Uterus (tissue), 3 donors: ENCODE measurements at regions not wholly inside any gene's neighbourhood (a gene's known extent, or its start where the extent isn't known, plus 50 kb on each side); places are given as distances from the start of the nearest gene placed in this dataset.

Source experiments
- DNase-seq, 2 donors: peaks; one replicate each; pipeline ENCODE4 v3.0.0-alpha.2; 2019 to 2020
- H3K27ac ChIP-seq, 2 donors: fragments of 200-600 bp; sonication (generic); 1 replicate in 1 of 2; 2 replicates in 1 of 2; pipeline ENCODE4 v1.5.1; 2016 to 2018
- H3K27me3 ChIP-seq, 2 donors: fragments of 200-600 bp; sonication (generic); one replicate each; pipeline ENCODE4 v1.5.1; 2018 to 2019; ENCODE audit warnings: control low read depth in 1 of 2
- H3K36me3 ChIP-seq, 2 donors: fragments of 200-600 bp; sonication (generic); one replicate each; pipeline ENCODE4 v1.5.1; 2019; ENCODE audit warnings: control low read depth in 1 of 2
- H3K4me1 ChIP-seq, 2 donors: fragments of 200-600 bp; sonication (generic); one replicate each; pipeline ENCODE4 v1.5.1; 2018 to 2019; ENCODE audit warnings: control low read depth in 1 of 2
- H3K4me3 ChIP-seq, 2 donors: fragments of 200-600 bp; sonication (generic); 1 replicate in 1 of 2; 2 replicates in 1 of 2; pipeline ENCODE4 v1.5.1; 2018 to 2019; ENCODE audit warnings: mild to moderate bottlenecking in 1 of 2
- H3K9me3 ChIP-seq, 2 donors: fragments of 200-600 bp; sonication (generic); one replicate each; pipeline ENCODE4 v1.5.1; 2019; ENCODE audit warnings: control low read depth in 1 of 2
- POLR2A ChIP-seq, 2 donors: fragments of 450-650 bp; IDR thresholded peaks; one replicate each; pipeline ENCODE4 v1.6.1; 2016; ENCODE audit warnings: antibody characterized with exemption in 2 of 2, mild to moderate bottlenecking in 1 of 2, moderate library complexity in 1 of 2
- intact Hi-C: fragments of 100-400 bp; cut with DNase I; formaldehyde crosslinking; loops from one replicate; pipeline ENCODE4 v1.15.1; 2023; ENCODE audit warnings: low total_unique reads
- TF ChIP-seq, protein P1 (sequence below), 4 experiments: fragments of 200-600 bp in 2 of 4; fragments of 450-650 bp in 2 of 4; sonication (generic) in 2 of 4; IDR thresholded peaks; one replicate each; pipeline ENCODE4 v1.5.1; 2016 to 2019; ENCODE audit warnings: antibody characterized with exemption in 4 of 4, mild to moderate bottlenecking in 2 of 4, moderate library complexity in 1 of 4
- donor health status: DM: yes; HTN: yes; CAD: no.

GRCh38 chr17:11035681-11036080, 197.8 kb upstream of the PIRT start:
- no peak for TF ChIP-seq POLR2A (IDR thresholded peaks at IDR 0.05)
- TF ChIP-seq, protein P1, sequence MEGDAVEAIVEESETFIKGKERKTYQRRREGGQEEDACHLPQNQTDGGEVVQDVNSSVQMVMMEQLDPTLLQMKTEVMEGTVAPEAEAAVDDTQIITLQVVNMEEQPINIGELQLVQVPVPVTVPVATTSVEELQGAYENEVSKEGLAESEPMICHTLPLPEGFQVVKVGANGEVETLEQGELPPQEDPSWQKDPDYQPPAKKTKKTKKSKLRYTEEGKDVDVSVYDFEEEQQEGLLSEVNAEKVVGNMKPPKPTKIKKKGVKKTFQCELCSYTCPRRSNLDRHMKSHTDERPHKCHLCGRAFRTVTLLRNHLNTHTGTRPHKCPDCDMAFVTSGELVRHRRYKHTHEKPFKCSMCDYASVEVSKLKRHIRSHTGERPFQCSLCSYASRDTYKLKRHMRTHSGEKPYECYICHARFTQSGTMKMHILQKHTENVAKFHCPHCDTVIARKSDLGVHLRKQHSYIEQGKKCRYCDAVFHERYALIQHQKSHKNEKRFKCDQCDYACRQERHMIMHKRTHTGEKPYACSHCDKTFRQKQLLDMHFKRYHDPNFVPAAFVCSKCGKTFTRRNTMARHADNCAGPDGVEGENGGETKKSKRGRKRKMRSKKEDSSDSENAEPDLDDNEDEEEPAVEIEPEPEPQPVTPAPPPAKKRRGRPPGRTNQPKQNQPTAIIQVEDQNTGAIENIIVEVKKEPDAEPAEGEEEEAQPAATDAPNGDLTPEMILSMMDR (IDR thresholded peaks at IDR 0.05), result no peak
- H3K4me1 ChIP-seq, result no peaks in the 10 kb centered on the region
- H3K27me3 ChIP-seq, result no peaks in the 10 kb centered on the region
- H3K4me3 ChIP-seq, result no peak overlapping the region
- H3K27ac ChIP-seq, result no peak overlapping the region
- no peaks in the 10 kb centered on the region for H3K9me3 ChIP-seq
- H3K36me3 ChIP-seq, result no peaks in the 10 kb centered on the region
- intact Hi-C loops, result no loop called here
- no peak for DNase-seq

- Histone ChIP-seq H3K4me3 (no peak overlapping the region), H3K9me3 (no peaks in the 10 kb centered on the region), H3K36me3 (no peaks in the 10 kb centered on the region), H3K27ac (no peak overlapping the region), H3K4me1 (no peaks in the 10 kb centered on the region), H3K27me3 (no peaks in the 10 kb centered on the region)
- DNase-seq, result no peak
- TF ChIP-seq POLR2A (IDR thresholded peaks at IDR 0.05), result no peak
- TF ChIP-seq, protein P1 (IDR thresholded peaks at IDR 0.05), result no peak
- intact Hi-C loops, result no loop called here
Measured at GRCh38 chr17:11031787-11032186, 193.9 kb upstream of the PIRT start.

DNA sequence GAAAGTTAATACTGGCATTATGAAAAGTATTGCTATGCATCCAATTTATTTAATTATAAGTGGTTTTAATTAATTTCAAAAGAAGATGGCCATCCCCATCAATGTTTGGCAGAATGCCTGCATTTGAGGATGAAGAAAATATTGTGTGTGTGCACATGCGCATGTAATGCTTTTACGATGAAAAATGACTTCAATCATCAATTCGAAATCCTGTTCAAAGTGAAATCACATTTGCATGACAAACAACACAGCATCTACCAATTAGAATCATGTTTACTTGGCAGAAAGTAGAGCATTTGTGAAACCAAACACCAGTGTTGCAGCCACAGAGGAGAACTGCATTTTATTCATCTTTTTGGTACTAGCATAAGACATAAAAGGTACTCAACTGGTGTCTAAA, 191.9 kb upstream of the PIRT start:
- Histone ChIP-seq H3K36me3 (no peaks in the 10 kb centered on the region), H3K27ac (no peak overlapping the region), H3K9me3 (no peaks in the 10 kb centered on the region), H3K4me3 (no peak overlapping the region), H3K27me3 (no peaks in the 10 kb centered on the region), H3K4me1 (no peaks in the 10 kb centered on the region)
- no peak for DNase-seq
- intact Hi-C loops, result no loop called here
- TF ChIP-seq, protein P1 (IDR thresholded peaks at IDR 0.05), result no peak
- no peak for TF ChIP-seq POLR2A (IDR thresholded peaks at IDR 0.05)

DNA sequence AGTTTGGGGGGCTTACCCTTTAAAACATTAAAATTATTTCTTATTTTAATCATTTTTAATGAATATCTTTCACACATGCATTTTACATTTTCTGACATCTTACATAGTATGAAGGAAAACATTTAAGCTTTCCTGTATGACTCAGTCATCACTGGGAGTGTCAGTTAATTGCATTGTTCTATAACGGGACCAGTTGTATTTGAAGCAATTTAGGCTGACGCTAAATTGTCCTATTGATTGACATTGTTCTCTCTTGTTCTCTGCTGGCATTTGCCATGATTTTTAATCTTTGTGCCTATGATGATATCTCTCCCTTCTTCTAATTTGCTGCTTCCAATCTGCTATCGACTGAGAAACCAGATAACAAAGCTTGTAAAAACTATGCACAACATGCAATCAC, 190.5 kb upstream of the PIRT start:
- intact Hi-C loops, result no loop called here
- H3K36me3 ChIP-seq, result no peaks in the 10 kb centered on the region
- no peaks in the 10 kb centered on the region for H3K9me3 ChIP-seq

GRCh38 chr17:11026903-11027302, 189.0 kb upstream of the PIRT start:
- Histone ChIP-seq H3K27ac (no peak overlapping the region), H3K9me3 (no peaks in the 10 kb centered on the region), H3K4me1 (no peaks in the 10 kb centered on the region), H3K36me3 (no peaks in the 10 kb centered on the region), H3K4me3 (no peak overlapping the region), H3K27me3 (no peaks in the 10 kb centered on the region)
- intact Hi-C loops, result no loop called here
- DNase-seq, result no peak
- no peak for TF ChIP-seq POLR2A (IDR thresholded peaks at IDR 0.05)
- TF ChIP-seq, protein P1 (IDR thresholded peaks at IDR 0.05), result no peak

More for the DNA sequence above, 190.5 kb upstream of the PIRT start:
- Histone ChIP-seq H3K4me3 (no peak overlapping the region), H3K27me3 (no peaks in the 10 kb centered on the region), H3K4me1 (no peaks in the 10 kb centered on the region), H3K27ac (no peak overlapping the region)
- no peak for DNase-seq
- TF ChIP-seq POLR2A (IDR thresholded peaks at IDR 0.05), result no peak
- TF ChIP-seq, protein P1 (IDR thresholded peaks at IDR 0.05), result no peak
